Parathyroid adenoma (tissue), 2 donors: ENCODE measurements at regions not wholly inside any gene's neighbourhood (a gene's known extent, or its start where the extent isn't known, plus 50 kb on each side); places are given as distances from the start of the nearest gene placed in this dataset.

ENCODE experiments used
- H2AFZ ChIP-seq: fragments of 300-600 bp; sonication (generic); one replicate; pipeline ENCODE4 v1.7.0; 2017; ENCODE audit warnings: antibody characterized with exemption, mild to moderate bottlenecking
- H3K27ac ChIP-seq: fragments of 300-600 bp; sonication (generic); one replicate; pipeline ENCODE4 v1.7.0; 2017
- H3K27me3 ChIP-seq: fragments of 300-600 bp; sonication (generic); one replicate; pipeline ENCODE4 v1.7.0; 2017; ENCODE audit warnings: low read length; ENCODE audit not compliant: control insufficient read depth, insufficient read depth
- H3K36me3 ChIP-seq: fragments of 300-600 bp; sonication (generic); one replicate; pipeline ENCODE4 v1.7.0; 2017; ENCODE audit warnings: low read length; ENCODE audit not compliant: control insufficient read depth, insufficient read depth
- H3K4me1 ChIP-seq: fragments of 300-600 bp; sonication (generic); one replicate; pipeline ENCODE4 v1.7.0; 2017; ENCODE audit warnings: control low read depth
- H3K4me2 ChIP-seq: fragments of 300-600 bp; sonication (generic); one replicate; pipeline ENCODE4 v1.7.0; 2017; ENCODE audit warnings: low read length
- H3K4me3 ChIP-seq: fragments of 300-600 bp; sonication (generic); one replicate; pipeline ENCODE4 v1.7.0; 2017; ENCODE audit warnings: low read depth, low read length
- H3K79me2 ChIP-seq: fragments of 300-600 bp; sonication (generic); one replicate; pipeline ENCODE4 v1.7.0; 2017; ENCODE audit warnings: control low read depth
- H3K9ac ChIP-seq: fragments of 300-600 bp; sonication (generic); one replicate; pipeline ENCODE4 v1.7.0; 2017; ENCODE audit warnings: mild to moderate bottlenecking
- H3K9me3 ChIP-seq: fragments of 300-600 bp; sonication (generic); one replicate; pipeline ENCODE4 v1.7.0; 2017; ENCODE audit warnings: low read length; ENCODE audit not compliant: control insufficient read depth
- CTCF ChIP-seq: fragments of 300-600 bp; sonication (generic); IDR thresholded peaks from one replicate; pipeline ENCODE4 v1.7.0; 2017; ENCODE audit warnings: antibody characterized with exemption, mild to moderate bottlenecking
- donor health status: primary hyperparathyroidism.

- no peak overlapping the region for H3K4me3 ChIP-seq
Measured at GRCh38 chr6:144664281-144664680, 379.1 kb downstream of the UTRN start.

GRCh38 chr6:144664947-144665346, 379.8 kb downstream of the UTRN start:
- H3K4me3 ChIP-seq: no peak overlapping the region
- H3K4me1 ChIP-seq: peaks cover 6% of the 10 kb centered on the region
- no peak overlapping the region for H3K9ac ChIP-seq
- TF ChIP-seq CTCF: no peak
- no peaks in the 10 kb centered on the region for H3K27me3 ChIP-seq
- H3K27ac ChIP-seq: no peak overlapping the region
- peaks cover 9% of the 10 kb centered on the region for H3K79me2 ChIP-seq
- no peak overlapping the region for H2AFZ ChIP-seq
- no peak overlapping the region for H3K4me2 ChIP-seq
- H3K9me3 ChIP-seq: no peaks in the 10 kb centered on the region
- H3K36me3 ChIP-seq: no peaks in the 10 kb centered on the region

More at GRCh38 chr6:144664281-144664680, 379.1 kb downstream of the UTRN start:
- H3K9ac ChIP-seq: no peak overlapping the region
- no peak overlapping the region for H2AFZ ChIP-seq
- no peaks in the 10 kb centered on the region for H3K36me3 ChIP-seq
- H3K4me2 ChIP-seq: no peak overlapping the region
- no peak overlapping the region for H3K27ac ChIP-seq
- TF ChIP-seq CTCF: no peak
- H3K79me2 ChIP-seq: peaks cover 9% of the 10 kb centered on the region
- no peaks in the 10 kb centered on the region for H3K9me3 ChIP-seq
- no peaks in the 10 kb centered on the region for H3K27me3 ChIP-seq
- peaks cover 6% of the 10 kb centered on the region for H3K4me1 ChIP-seq

- Histone ChIP-seq H3K36me3 (no peaks in the 10 kb centered on the region), H3K9me3 (no peaks in the 10 kb centered on the region), H3K4me2 (no peak overlapping the region), H2AFZ (no peak overlapping the region), H3K79me2 (peaks cover 16% of the 10 kb centered on the region), H3K27me3 (no peaks in the 10 kb centered on the region), H3K9ac (no peak overlapping the region), H3K4me1 (peaks cover 6% of the 10 kb centered on the region), H3K4me3 (no peak overlapping the region), H3K27ac (no peak overlapping the region)
- no peak for TF ChIP-seq CTCF
Measured at GRCh38 chr6:144665932-144666450, 380.9 kb downstream of the UTRN start.

- peaks cover 16% of the 10 kb centered on the region for H3K79me2 ChIP-seq
- no peaks in the 10 kb centered on the region for H3K27me3 ChIP-seq
- no peak overlapping the region for H3K27ac ChIP-seq
- no peak overlapping the region for H2AFZ ChIP-seq
- no peak overlapping the region for H3K9ac ChIP-seq
- no peaks in the 10 kb centered on the region for H3K9me3 ChIP-seq
- TF ChIP-seq CTCF: no peak
- no peak overlapping the region for H3K4me2 ChIP-seq
- H3K4me3 ChIP-seq: no peak overlapping the region
- peaks cover 6% of the 10 kb centered on the region for H3K4me1 ChIP-seq
- no peaks in the 10 kb centered on the region for H3K36me3 ChIP-seq
Measured at GRCh38 chr6:144666781-144667180, 381.6 kb downstream of the UTRN start.
